K562 (cell line): ENCODE measurements at regions not wholly inside any gene's neighbourhood (a gene's known extent, or its start where the extent isn't known, plus 50 kb on each side); places are given as distances from the start of the nearest gene placed in this dataset.

Source experiments
- ATAC-seq: fragments of 200-7000 bp; cut with Tn5 transposase; 3 replicates; pipeline ENCODE4 v1.9.1; 2020; ENCODE audit warnings: moderate library complexity
- BruUV-seq: library from RNA; stranded (reverse); fragments of 400-500 nt; replicated peaks from 2 replicates; lab custom pipeline; 2021; lab: Mats Ljungman, UMichigan
- CTCF ChIA-PET: fragments of 300-600 bp; formaldehyde crosslinking; extraction: SDS; loops from one replicate; lab custom pipeline; 2021; ENCODE audit warnings: low intra/inter-chr PET ratio; lab: Yijun Ruan, JAX
- POLR2A ChIA-PET: fragments of 300-600, 350-650 bp; sonication (Branson Sonifier 250); formaldehyde crosslinking; extraction: SDS; loops from one replicate; lab custom pipeline; 2021; ENCODE audit warnings: antibody characterized with exemption, inconsistent platforms; lab: Yijun Ruan, JAX
- DNase-seq, 4 experiments: peaks; one replicate each; pipeline versions ENCODE4 v3.0.0 to v3.0.0-alpha.2; 2011 to 2018; ENCODE audit warnings: low spot score in 3 of 4, mixed read lengths in 3 of 4; ENCODE audit errors: extremely low read depth in 1 of 4
- FAIRE-seq: peaks from 2 replicates; lab custom pipeline; 2011; peaks lifted over from hg19 to GRCh38; lab: Jason Lieb, UNC
- H2AFZ ChIP-seq: 2 replicates; pipeline ENCODE4 v1.6.0; 2011; ENCODE audit warnings: low read depth, low read length, control low read depth, inconsistent platforms
- H3K27ac ChIP-seq: fragments of 200-600 bp; 3 replicates; pipeline ENCODE4 v1.8.0; 2011; ENCODE audit warnings: low read depth, mild to moderate bottlenecking, control low read depth, inconsistent platforms, low read length, moderate library complexity, mixed read lengths; ENCODE audit errors: extremely low read depth
- H3K27me3 ChIP-seq, 2 experiments: fragments of 300-600 bp in 1 of 2; 2 replicates in 1 of 2; 3 replicates in 1 of 2; pipeline versions ENCODE4 v1.6.0 to v1.8.0; 2011; ENCODE audit warnings: inconsistent platforms in 2 of 2, low read length in 2 of 2, mild to moderate bottlenecking in 1 of 2, mixed read lengths in 1 of 2, moderate library complexity in 1 of 2; ENCODE audit not compliant: control insufficient read depth in 2 of 2, insufficient read depth in 2 of 2
- H3K36me3 ChIP-seq: fragments of 300-600 bp; 3 replicates; pipeline ENCODE4 v1.8.0; 2011; ENCODE audit warnings: mild to moderate bottlenecking, low read length, inconsistent platforms; ENCODE audit not compliant: control insufficient read depth, insufficient read depth
- H3K4me1 ChIP-seq, 2 experiments: fragments of 200-600 bp in 1 of 2; replicated peaks in 1 of 2; 2 replicates in 1 of 2; 3 replicates in 1 of 2; pipeline versions ENCODE4 v1.5.1 to v1.8.0; 2011; ENCODE audit warnings: inconsistent platforms in 2 of 2, low read length in 2 of 2, mild to moderate bottlenecking in 1 of 2, mixed read lengths in 1 of 2, moderate library complexity in 1 of 2; ENCODE audit not compliant: control insufficient read depth in 2 of 2, insufficient read depth in 2 of 2
- H3K4me2 ChIP-seq: 2 replicates; pipeline ENCODE4 v1.6.1; 2011; ENCODE audit warnings: low read length, control low read depth, inconsistent platforms, mixed read lengths; ENCODE audit not compliant: insufficient read depth
- H3K4me3 ChIP-seq: fragments of 200-600 bp; sonication (generic), shearing (Covaris generic); 2 replicates; pipeline ENCODE4 v1.5.1; 2016; ENCODE audit warnings: control low read depth, inconsistent platforms
- H3K79me2 ChIP-seq: fragments of 200-600 bp; 3 replicates; pipeline ENCODE4 v1.8.0; 2011; ENCODE audit warnings: low read length, inconsistent platforms; ENCODE audit not compliant: control insufficient read depth, insufficient read depth
- H3K9ac ChIP-seq, 2 experiments: 2 replicates each; pipeline versions ENCODE4 v1.6.0 to v1.6.1; 2011; ENCODE audit warnings: low read depth in 2 of 2, low read length in 2 of 2, control low read depth in 1 of 2, inconsistent platforms in 1 of 2, mild to moderate bottlenecking in 1 of 2, mixed read lengths in 1 of 2; ENCODE audit not compliant: insufficient read depth in 1 of 2
- H3K9me1 ChIP-seq: one replicate; pipeline ENCODE4 v1.6.0; 2011; ENCODE audit warnings: inconsistent platforms, mild to moderate bottlenecking, low read length, moderate library complexity; ENCODE audit not compliant: control insufficient read depth, insufficient read depth
- H3K9me3 ChIP-seq: replicated peaks from 2 replicates; pipeline ENCODE4 v1.5.1; 2011; ENCODE audit warnings: low read depth, low read length, inconsistent platforms; ENCODE audit not compliant: control insufficient read depth, insufficient read depth
- H4K20me1 ChIP-seq: replicated peaks from 2 replicates; pipeline ENCODE4 v1.6.1; 2011; ENCODE audit warnings: low read length, inconsistent platforms, mixed read lengths; ENCODE audit not compliant: control insufficient read depth, insufficient read depth
- SMAD4 ChIP-seq: fragments of 250-450 bp; sonication (Bioruptor Pico); conservative IDR thresholded peaks from 2 replicates; pipeline ENCODE4 v1.8.0; 2021; ENCODE audit warnings: inconsistent platforms, mild to moderate bottlenecking, moderate library complexity
- SNIP1 ChIP-seq: fragments of 450-650 bp; IDR thresholded peaks from 2 replicates; pipeline ENCODE4 v1.7.1; 2017; ENCODE audit warnings: low read depth, mild to moderate bottlenecking
- YBX1 ChIP-seq: fragments of 450-650 bp; IDR thresholded peaks from 2 replicates; pipeline ENCODE4 v1.7.1; 2016; ENCODE audit warnings: mild to moderate bottlenecking
- ZNF318 ChIP-seq, 2 experiments: fragments of 450-650 bp; IDR thresholded peaks; 2 replicates each; pipeline ENCODE4 v1.6.1; 2016; ENCODE audit warnings: mild to moderate bottlenecking in 2 of 2, borderline replicate concordance in 1 of 2, low read depth in 1 of 2, moderate library complexity in 1 of 2
- WGBS: fragments of 100-300 bp; shearing (Covaris generic); methylation state at CpG from one replicate; pipeline ENCODE4 v1.1.6; 2016; ENCODE audit warnings: low coverage, mixed read lengths; ENCODE audit not compliant: insufficient coverage; ENCODE audit errors: missing lambda C conversion rate; 5-methylcytosine and 5-hydroxymethylcytosine counted together
- in situ Hi-C: fragments of 300-500 bp; cut with MboI; formaldehyde crosslinking; loops from 4 replicates; pipeline ENCODE4 v1.15.0; 2018; ENCODE audit warnings: inconsistent platforms, mixed read lengths
- intact Hi-C: fragments of 100-400 bp; cut with micrococcal nuclease; formaldehyde crosslinking; loops from 2 replicates; pipeline ENCODE4 v1.14.2; 2022

- Histone ChIP-seq H3K36me3 (no peaks in the 10 kb centered on the region), H3K4me3 (no peak overlapping the region), H3K4me2 (no peak overlapping the region), H3K9ac (no peak overlapping the region), H3K27me3 (no peaks in the 10 kb centered on the region), H4K20me1 (no peaks in the 10 kb centered on the region), H2AFZ (no peak overlapping the region), H3K79me2 (no peaks in the 10 kb centered on the region), H3K4me1 (no peaks in the 10 kb centered on the region; a peak in 1 of 5 replicates), H3K27ac (no peak overlapping the region), H3K9me3 (no peaks in the 10 kb centered on the region), H3K9me1 (no peaks in the 10 kb centered on the region)
- DNase-seq (no peak), ATAC-seq (no peak), FAIRE-seq (no peak)
- TF ChIP-seq ZNF318 (IDR thresholded peaks at IDR 0.05; ENCODE audit: borderline replicate concordance in 1 of 2, low read depth in 1 of 2) (no peak), YBX1 (no peak), SMAD4 (no peak), SNIP1 (no peak)
- BruUV-seq = no TSS peak
- ChIA-PET CTCF (no interaction called here), POLR2A (no interaction called here)
- in situ Hi-C loops (no loop called here), intact Hi-C loops (no loop called here)
- WGBS = 50% methylated on average over 2 of the region's 2 CpGs
Measured at GRCh38 chr3:101124125-101124524, 130.9 kb upstream of the ABI3BP start.
